BLaER1 (cell line): ENCODE measurements at regions not wholly inside any gene's neighbourhood (a gene's known extent, or its start where the extent isn't known, plus 50 kb on each side); places are given as distances from the start of the nearest gene placed in this dataset.

Experiments used
- H3K27ac ChIP-seq: shearing (Covaris generic); formaldehyde crosslinking; 2 replicates; pipeline ENCODE4 v1.8.1; 2022
- H3K27me3 ChIP-seq: shearing (Covaris generic); formaldehyde crosslinking; 2 replicates; pipeline ENCODE4 v1.8.1; 2022
- H3K36me3 ChIP-seq: shearing (Covaris generic); formaldehyde crosslinking; 2 replicates; pipeline ENCODE4 v1.8.1; 2022
- H3K4me1 ChIP-seq: shearing (Covaris generic); formaldehyde crosslinking; 2 replicates; pipeline ENCODE4 v1.8.1; 2022
- H3K4me2 ChIP-seq: shearing (Covaris generic); formaldehyde crosslinking; 2 replicates; pipeline ENCODE4 v1.8.1; 2022
- H3K4me3 ChIP-seq: shearing (Covaris generic); formaldehyde crosslinking; 2 replicates; pipeline ENCODE4 v1.8.1; 2022
- H3K9ac ChIP-seq: shearing (Covaris generic); formaldehyde crosslinking; 2 replicates; pipeline ENCODE4 v1.8.1; 2022
- H3K9me3 ChIP-seq: shearing (Covaris generic); formaldehyde crosslinking; 2 replicates; pipeline ENCODE4 v1.8.1; 2022
- H4K20me1 ChIP-seq: shearing (Covaris generic); formaldehyde crosslinking; 2 replicates; pipeline ENCODE4 v1.8.1; 2022
- Cebpa-rat ChIP-seq: shearing (Covaris generic); IDR thresholded peaks from 2 replicates; pipeline ENCODE4 v1.8.1; 2022

DNA sequence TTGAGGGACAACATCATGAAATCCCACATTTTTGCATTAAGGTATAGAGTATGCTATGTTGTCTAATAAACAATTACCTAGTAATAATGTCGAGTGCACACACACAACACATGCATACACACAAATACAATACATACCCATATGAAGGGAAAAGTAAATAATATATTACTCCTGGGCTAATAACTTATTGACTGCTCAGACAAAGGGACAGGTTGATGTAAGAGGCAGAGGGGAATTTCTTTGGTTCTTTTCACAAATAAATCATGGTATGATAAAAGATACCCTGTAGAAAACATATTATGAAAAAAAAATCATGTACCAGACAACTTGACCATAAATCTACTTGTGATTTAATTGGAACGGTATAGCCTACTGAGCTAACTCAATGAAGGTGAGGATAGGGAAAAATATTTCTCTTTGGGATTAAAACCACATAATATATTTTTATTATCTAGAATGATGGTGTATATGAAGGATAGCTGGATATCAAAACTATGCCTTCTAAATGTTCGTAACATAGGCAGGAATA, 398.7 kb upstream of the LRRTM4 start:
- Histone ChIP-seq H3K9ac (no peak overlapping the region), H3K4me2 (no peak overlapping the region), H3K9me3 (no peaks in the 10 kb centered on the region), H4K20me1 (no peaks in the 10 kb centered on the region), H3K27ac (no peak overlapping the region), H3K4me1 (no peaks in the 10 kb centered on the region), H3K36me3 (no peaks in the 10 kb centered on the region), H3K27me3 (no peaks in the 10 kb centered on the region), H3K4me3 (no peak overlapping the region)
- no peak for TF ChIP-seq Cebpa-rat

DNA sequence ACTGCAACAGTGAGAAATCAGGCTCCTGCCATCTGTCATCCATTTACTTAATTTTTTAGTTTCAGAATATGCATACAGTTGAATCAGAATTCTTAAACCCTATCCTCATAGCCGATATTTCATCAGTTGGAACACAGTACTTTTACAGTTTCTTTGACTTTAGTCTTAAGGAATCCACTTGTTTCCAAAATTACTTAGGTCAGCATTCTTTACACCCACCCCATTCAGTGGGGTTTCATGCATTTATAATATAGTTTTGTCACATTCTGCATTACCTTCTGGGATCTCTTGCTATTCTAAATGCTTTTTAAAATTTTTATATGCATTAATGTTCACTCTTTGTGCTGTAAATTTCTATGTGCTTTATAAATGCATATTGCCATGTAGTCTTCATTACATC, 400.4 kb upstream of the LRRTM4 start:
- no peaks in the 10 kb centered on the region for H3K36me3 ChIP-seq
- no peaks in the 10 kb centered on the region for H3K4me1 ChIP-seq
- H3K9me3 ChIP-seq = no peaks in the 10 kb centered on the region
- TF ChIP-seq Cebpa-rat = no peak
- H4K20me1 ChIP-seq = no peaks in the 10 kb centered on the region
- no peak overlapping the region for H3K4me3 ChIP-seq
- H3K27ac ChIP-seq = no peak overlapping the region
- H3K9ac ChIP-seq = no peak overlapping the region
- no peak overlapping the region for H3K4me2 ChIP-seq
- H3K27me3 ChIP-seq = no peaks in the 10 kb centered on the region

DNA sequence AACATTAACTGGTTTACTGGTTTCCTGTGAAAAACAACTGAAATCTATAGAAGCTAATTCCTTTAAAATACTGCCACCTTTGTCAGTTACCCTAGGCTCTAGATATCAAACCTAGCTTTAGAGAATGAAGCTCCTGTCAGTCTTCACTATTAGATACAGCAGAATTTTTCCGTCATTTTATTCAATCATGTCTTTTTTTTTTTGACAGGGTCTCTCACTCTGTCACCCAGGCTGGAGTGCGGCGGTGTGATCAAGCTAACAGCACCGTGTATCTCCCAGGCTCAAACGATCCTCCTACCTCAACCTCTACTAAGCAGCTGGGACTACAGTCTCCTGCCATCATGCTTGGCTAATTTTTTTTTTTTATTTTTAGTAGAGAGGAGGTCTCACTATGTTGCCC, 415.2 kb upstream of the LRRTM4 start:
- no peak for TF ChIP-seq Cebpa-rat
- H3K36me3 ChIP-seq = no peaks in the 10 kb centered on the region
- no peak overlapping the region for H3K9ac ChIP-seq
- no peaks in the 10 kb centered on the region for H4K20me1 ChIP-seq
- H3K4me3 ChIP-seq = no peak overlapping the region
- H3K9me3 ChIP-seq = no peaks in the 10 kb centered on the region
- no peak overlapping the region for H3K27ac ChIP-seq
- no peaks in the 10 kb centered on the region for H3K4me1 ChIP-seq
- H3K27me3 ChIP-seq = no peaks in the 10 kb centered on the region
- no peak overlapping the region for H3K4me2 ChIP-seq

DNA sequence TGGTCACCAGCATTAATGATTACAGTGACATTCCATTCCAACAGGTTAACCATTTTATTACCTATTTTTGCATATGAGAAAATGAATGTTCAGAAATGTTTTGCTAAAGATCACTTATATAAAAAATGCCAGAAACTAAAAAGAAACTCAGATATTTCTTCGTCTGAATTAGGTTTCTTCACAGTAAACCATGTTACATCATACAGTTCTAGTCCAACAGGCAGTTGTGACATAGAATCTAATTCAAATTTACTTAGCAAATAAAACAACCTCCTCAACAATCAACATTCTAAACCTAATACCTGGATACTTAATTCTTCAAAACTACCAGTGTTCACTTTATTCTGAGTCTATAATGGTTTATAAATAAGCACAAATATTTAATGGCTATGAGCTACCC, 416.3 kb upstream of the LRRTM4 start:
- no peak overlapping the region for H3K27ac ChIP-seq
- TF ChIP-seq Cebpa-rat = no peak

DNA sequence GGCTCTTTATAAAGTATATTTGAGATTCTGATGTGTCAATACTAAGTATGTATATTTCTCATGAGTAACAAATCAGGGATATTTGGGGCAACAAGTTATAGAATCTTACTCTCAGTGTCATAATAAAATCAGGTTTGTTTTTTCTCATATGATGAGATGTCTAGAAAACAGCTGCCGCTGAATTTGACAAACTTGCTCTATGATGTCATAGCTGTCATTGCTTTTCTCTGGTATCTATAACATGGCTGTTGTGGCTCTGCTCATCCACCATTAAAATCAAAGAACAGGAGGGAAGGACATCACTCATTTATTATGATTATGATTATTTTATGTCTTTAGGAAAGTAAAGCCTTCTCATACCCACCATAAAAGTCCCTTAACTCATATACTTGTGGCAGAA, 417.2 kb upstream of the LRRTM4 start:
- no peak for TF ChIP-seq Cebpa-rat
- no peak overlapping the region for H3K9ac ChIP-seq
- no peak overlapping the region for H3K27ac ChIP-seq
- no peaks in the 10 kb centered on the region for H3K4me1 ChIP-seq
- H3K9me3 ChIP-seq = no peaks in the 10 kb centered on the region
- H3K4me3 ChIP-seq = no peak overlapping the region
- no peaks in the 10 kb centered on the region for H4K20me1 ChIP-seq
- no peak overlapping the region for H3K4me2 ChIP-seq
- H3K36me3 ChIP-seq = no peaks in the 10 kb centered on the region
- H3K27me3 ChIP-seq = no peaks in the 10 kb centered on the region

More for the DNA sequence above, 416.3 kb upstream of the LRRTM4 start:
- Histone ChIP-seq H3K4me1 (no peaks in the 10 kb centered on the region), H3K36me3 (no peaks in the 10 kb centered on the region), H3K4me2 (no peak overlapping the region), H3K27me3 (no peaks in the 10 kb centered on the region), H3K9me3 (no peaks in the 10 kb centered on the region), H4K20me1 (no peaks in the 10 kb centered on the region), H3K4me3 (no peak overlapping the region), H3K9ac (no peak overlapping the region)

DNA sequence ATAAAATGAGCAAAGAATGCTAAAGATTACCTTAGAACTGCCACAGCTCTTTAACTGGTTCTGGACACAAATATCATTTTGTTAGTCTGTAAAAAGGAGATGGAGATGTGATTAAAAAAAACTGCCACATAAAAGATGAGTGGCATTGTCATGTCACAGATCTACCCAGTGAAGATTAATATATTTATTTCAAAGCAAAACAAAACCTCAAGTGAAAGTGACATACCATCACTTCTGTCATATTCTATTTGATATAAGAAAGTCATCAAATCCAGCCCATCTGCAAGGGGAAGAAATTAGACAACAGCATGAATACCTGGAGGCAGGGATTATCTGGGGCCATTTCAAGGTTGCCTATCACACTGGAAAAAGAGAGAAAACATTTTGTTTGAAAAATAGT, 417.6 kb upstream of the LRRTM4 start:
- Histone ChIP-seq H3K4me3 (no peak overlapping the region), H3K4me2 (no peak overlapping the region), H3K9ac (no peak overlapping the region), H3K9me3 (no peaks in the 10 kb centered on the region), H3K36me3 (no peaks in the 10 kb centered on the region), H3K4me1 (no peaks in the 10 kb centered on the region), H3K27ac (no peak overlapping the region), H4K20me1 (no peaks in the 10 kb centered on the region), H3K27me3 (no peaks in the 10 kb centered on the region)
- TF ChIP-seq Cebpa-rat = no peak

DNA sequence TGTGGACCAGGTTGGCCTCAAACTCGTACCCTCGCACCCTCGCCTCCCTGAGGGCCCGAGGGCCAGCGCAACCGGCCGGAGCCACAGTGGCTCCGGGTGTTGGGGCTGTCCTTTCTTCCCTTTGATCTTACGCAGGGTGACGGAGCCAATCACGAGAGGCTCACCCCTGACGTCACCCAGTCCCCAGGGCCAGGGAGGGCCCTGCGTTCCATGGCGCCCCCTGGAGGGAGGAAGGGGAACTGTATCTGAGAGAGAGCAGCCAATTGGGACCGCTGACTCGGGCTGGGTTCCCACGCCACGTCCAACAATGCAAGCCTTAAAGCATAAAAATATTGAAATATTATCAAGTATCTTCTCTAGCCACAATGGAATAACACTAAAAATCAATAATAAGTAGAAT, 432.8 kb upstream of the LRRTM4 start:
- Histone ChIP-seq H3K36me3 (no peaks in the 10 kb centered on the region), H3K27me3 (no peaks in the 10 kb centered on the region), H3K4me2 (no peak overlapping the region), H3K4me1 (no peaks in the 10 kb centered on the region), H3K9me3 (no peaks in the 10 kb centered on the region), H3K9ac (no peak overlapping the region), H3K4me3 (no peak overlapping the region), H3K27ac (no peak overlapping the region), H4K20me1 (no peaks in the 10 kb centered on the region)
- no peak for TF ChIP-seq Cebpa-rat

DNA sequence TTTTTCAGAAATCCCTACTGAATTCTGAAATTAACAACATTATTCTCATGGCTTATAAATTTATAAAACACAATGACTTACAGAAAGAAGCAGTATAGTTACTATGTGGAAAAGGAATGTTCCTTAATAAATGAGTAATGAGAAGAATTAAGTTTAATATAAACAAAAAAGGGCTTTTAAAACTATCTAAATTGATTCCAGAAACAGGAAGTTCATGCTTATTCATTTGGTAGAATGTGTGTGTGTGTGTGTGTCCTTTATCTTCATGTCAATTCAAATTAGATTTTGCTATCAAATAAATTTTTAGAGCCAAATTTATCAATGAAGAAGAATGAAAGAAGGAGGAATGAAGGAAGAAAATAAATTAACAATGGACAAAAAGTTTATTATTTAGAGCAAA, 440.8 kb upstream of the LRRTM4 start:
- Histone ChIP-seq H4K20me1 (no peaks in the 10 kb centered on the region), H3K4me2 (no peak overlapping the region), H3K4me1 (no peaks in the 10 kb centered on the region), H3K9me3 (no peaks in the 10 kb centered on the region), H3K27me3 (no peaks in the 10 kb centered on the region), H3K36me3 (no peaks in the 10 kb centered on the region), H3K27ac (no peak overlapping the region), H3K4me3 (no peak overlapping the region), H3K9ac (no peak overlapping the region)
- TF ChIP-seq Cebpa-rat = no peak

DNA sequence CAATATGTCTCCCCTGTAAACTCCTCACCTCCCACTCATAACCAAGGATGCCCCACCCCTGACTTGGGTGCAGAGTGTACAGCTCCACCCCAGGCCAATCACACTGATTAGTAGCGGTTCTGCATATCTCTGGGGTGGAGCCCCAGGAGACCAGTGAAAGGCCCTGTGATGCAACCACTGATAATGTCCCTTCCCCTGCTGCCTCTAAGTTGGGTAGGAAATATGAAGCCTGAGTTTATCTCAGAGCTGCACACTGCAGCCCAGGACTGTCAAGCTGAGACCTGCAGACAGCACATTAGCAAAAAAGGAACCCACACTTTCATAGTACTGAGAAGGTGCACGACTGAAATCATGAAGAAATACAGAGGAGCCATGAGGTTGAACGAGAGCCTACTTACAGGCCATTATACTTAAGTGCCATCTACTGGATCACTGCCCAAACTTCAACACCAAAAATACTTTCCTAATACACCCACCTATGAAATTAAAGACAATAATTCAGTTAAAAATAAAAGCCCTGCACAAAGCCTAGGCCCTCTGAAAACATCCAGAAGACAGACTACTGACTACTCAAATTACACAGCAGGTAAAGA, 455.4 kb upstream of the LRRTM4 start:
- H3K4me2 ChIP-seq = no peak overlapping the region
- no peak for TF ChIP-seq Cebpa-rat

DNA sequence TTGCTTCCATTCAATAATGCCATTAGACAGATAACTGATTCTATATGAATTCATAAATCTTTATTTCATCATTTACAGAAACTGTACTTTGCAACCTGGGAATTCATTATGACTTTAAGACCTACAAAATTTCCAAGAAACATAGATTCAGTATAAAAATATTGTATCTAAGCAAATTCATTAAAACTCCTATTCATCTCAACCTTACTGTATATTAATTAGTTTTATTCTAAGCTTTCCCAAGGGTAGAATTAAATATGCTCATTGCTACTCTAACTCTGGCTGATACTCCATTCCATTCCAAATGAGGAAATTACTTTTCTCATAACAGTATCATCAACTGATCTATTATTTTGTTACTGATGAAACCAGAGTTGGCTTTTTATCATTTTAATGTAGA, 473.0 kb upstream of the LRRTM4 start:
- Histone ChIP-seq H3K4me1 (no peaks in the 10 kb centered on the region), H3K27ac (no peak overlapping the region), H3K4me3 (no peak overlapping the region), H3K9me3 (no peaks in the 10 kb centered on the region), H3K4me2 (no peak overlapping the region), H3K27me3 (no peaks in the 10 kb centered on the region), H4K20me1 (no peaks in the 10 kb centered on the region), H3K36me3 (no peaks in the 10 kb centered on the region), H3K9ac (no peak overlapping the region)
- no peak for TF ChIP-seq Cebpa-rat

More for the DNA sequence above, 455.4 kb upstream of the LRRTM4 start:
- no peaks in the 10 kb centered on the region for H3K9me3 ChIP-seq
- no peak overlapping the region for H3K9ac ChIP-seq
- no peak overlapping the region for H3K4me3 ChIP-seq
- no peaks in the 10 kb centered on the region for H3K27me3 ChIP-seq
- H3K36me3 ChIP-seq = no peaks in the 10 kb centered on the region
- H3K27ac ChIP-seq = no peak overlapping the region
- H4K20me1 ChIP-seq = no peaks in the 10 kb centered on the region
- H3K4me1 ChIP-seq = no peaks in the 10 kb centered on the region

DNA sequence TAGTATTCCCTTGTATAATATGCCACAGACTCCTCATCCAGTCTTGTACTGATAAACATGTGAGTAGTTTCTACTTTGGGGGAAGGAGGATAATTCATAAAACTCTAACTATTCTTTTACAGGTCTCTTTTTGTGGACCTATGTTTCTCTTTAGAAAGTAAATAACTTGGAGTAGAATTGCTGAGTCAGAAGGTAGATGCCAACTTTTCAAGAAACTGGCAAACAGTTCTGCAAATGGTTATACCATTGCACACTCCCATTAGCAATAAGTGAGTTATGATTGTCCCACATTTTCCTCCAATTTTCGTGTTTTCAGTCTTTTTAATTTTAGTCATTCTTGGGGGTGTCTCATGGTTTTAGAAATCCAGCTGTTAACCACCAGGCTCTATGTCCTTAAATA, 477.2 kb upstream of the LRRTM4 start:
- H3K4me1 ChIP-seq = no peaks in the 10 kb centered on the region
- no peaks in the 10 kb centered on the region for H4K20me1 ChIP-seq
- no peaks in the 10 kb centered on the region for H3K27me3 ChIP-seq
- no peak overlapping the region for H3K4me2 ChIP-seq
- no peak overlapping the region for H3K4me3 ChIP-seq
- TF ChIP-seq Cebpa-rat = no peak
- H3K9ac ChIP-seq = no peak overlapping the region
- H3K27ac ChIP-seq = no peak overlapping the region
- H3K36me3 ChIP-seq = no peaks in the 10 kb centered on the region
- H3K9me3 ChIP-seq = no peaks in the 10 kb centered on the region
